Prostate gland (tissue), 2 donors: ENCODE measurements at regions not wholly inside any gene's neighbourhood (a gene's known extent, or its start where the extent isn't known, plus 50 kb on each side); places are given as distances from the start of the nearest gene placed in this dataset.

ENCODE experiments used
- CTCF ChIP-seq, 4 experiments: fragments of 200-600 bp in 2 of 4; fragments of 450-650 bp in 2 of 4; sonication (generic) in 2 of 4; IDR thresholded peaks; 1 replicate in 3 of 4; 2 replicates in 1 of 4; pipeline ENCODE4 v1.5.1; 2016 to 2019; ENCODE audit warnings: antibody characterized with exemption in 4 of 4, mild to moderate bottlenecking in 2 of 4, moderate library complexity in 2 of 4
- POLR2A ChIP-seq: fragments of 450-650 bp; IDR thresholded peaks from one replicate; pipeline ENCODE4 v1.6.1; 2016; ENCODE audit warnings: antibody characterized with exemption, mild to moderate bottlenecking
- POLR2AphosphoS5 ChIP-seq: sonication (generic); formaldehyde crosslinking; IDR thresholded peaks from one replicate; pipeline ENCODE4 v1.6.1; 2017; ENCODE audit warnings: antibody characterized with exemption

DNA sequence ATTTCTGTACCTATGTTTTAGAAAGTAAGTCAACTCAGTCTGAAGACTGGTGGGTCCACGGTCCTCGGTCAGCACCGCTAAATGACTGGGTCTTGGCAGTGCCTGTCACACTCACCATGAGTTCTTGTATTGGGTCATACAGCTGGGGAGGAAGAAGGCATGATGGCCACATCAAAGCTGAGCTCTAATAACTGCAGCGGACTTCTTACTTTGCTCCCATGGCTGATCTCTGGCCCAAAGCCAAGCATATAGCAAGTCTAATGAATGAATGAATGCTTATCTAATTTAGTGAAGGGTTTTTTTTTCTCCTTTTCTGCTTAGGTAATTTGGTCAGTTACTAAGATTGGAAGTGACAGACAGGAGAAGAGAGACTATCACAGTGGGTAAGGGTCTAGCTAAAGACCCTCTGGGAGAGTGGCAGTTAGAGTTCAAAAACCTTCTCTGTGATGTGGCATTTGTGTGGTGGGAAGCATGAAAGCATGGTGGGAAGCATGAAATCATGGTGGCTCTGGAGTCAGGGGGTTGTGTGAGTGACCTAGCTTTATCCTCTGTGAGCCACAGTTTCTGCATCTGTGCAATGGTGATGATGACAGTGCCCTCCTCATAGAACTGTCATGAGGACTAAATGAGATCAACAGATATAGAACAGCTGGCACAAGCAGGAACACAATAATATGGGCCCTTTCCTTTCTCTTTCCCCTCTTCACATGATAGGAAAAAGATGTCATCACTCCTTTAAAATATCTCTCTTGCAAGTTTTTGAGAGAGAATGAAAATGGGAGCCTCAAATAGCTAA, 78.9 kb upstream of the JAK1 start:
- TF ChIP-seq CTCF (IDR thresholded peaks at IDR 0.05) (no peak), POLR2A (no peak), POLR2AphosphoS5 (no peak)
